NB4 (cell line): ENCODE measurements at regions not wholly inside any gene's neighbourhood (a gene's known extent, or its start where the extent isn't known, plus 50 kb on each side); places are given as distances from the start of the nearest gene placed in this dataset.
"Not testable (repeated sequence)": the region's sequence is repeated elsewhere in the genome, so short reads cannot be mapped to it uniquely, and the experiment has no call there.

Experiments
- DNase-seq: peaks from one replicate; pipeline ENCODE4 v3.0.0; 2010; ENCODE audit warnings: low read depth
- H3K4me3 ChIP-seq: one replicate; pipeline ENCODE4 v1.5.1; 2011; ENCODE audit warnings: mild to moderate bottlenecking, low read depth, low read length, moderate library complexity
- MYC ChIP-seq: IDR thresholded peaks from 2 replicates; pipeline ENCODE4 v1.6.1; 2011; ENCODE audit warnings: low read depth, low read length
- POLR2A ChIP-seq: IDR thresholded peaks from 2 replicates; pipeline ENCODE4 v1.6.1; 2011; ENCODE audit warnings: mild to moderate bottlenecking; ENCODE audit not compliant: insufficient read length; ENCODE audit errors: extremely low read depth
- TF ChIP-seq, protein P1 (sequence below): IDR thresholded peaks from one replicate; pipeline ENCODE4 v1.5.1; 2012; ENCODE audit warnings: low read depth, low read length
- TF ChIP-seq, protein P2 (sequence below): IDR thresholded peaks from 2 replicates; pipeline ENCODE4 v1.6.1; 2011; ENCODE audit warnings: low read depth, low read length

DNA sequence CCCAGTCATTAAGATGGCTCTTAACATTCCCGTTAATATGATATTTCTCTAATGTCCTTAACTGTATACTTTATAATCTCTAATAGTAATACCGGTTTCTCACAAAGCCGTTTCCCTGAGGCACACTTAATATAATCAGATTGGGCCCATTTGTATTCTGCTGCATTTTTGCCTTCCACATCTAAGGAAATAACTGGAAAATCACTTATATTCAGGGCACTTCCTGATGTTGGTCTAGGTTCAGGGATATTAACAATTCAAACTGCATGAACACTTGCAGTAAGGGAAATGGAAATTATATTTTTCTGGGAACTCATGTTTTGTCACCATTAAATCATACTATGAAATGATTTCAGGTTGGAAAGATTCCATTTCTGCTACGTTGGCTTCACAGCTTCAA is 119.8 kb downstream of the TPR start:
- H3K4me3 ChIP-seq = no peak overlapping the region
- DNase-seq = no peak
- TF ChIP-seq MYC = no peak

DNA sequence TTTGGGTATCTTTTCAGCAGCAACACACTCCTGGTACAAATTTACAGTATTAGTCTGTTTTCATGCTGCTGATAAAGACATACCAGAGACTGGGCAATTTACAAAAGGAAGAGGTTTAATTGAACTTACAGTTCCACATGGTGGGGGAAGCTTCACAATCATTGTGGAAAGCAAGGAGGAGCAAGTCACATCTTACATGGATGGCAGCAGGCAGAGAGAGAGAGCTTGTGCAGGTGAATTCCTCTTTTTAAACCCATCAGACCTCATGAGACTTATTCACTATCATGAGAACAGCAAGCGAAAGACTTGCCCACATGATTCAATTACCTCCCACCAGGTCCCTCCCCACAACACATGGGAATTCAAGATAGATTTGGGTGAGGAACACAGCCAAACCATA is 124.5 kb downstream of the TPR start:
- no peak for DNase-seq
- TF ChIP-seq, protein P1, sequence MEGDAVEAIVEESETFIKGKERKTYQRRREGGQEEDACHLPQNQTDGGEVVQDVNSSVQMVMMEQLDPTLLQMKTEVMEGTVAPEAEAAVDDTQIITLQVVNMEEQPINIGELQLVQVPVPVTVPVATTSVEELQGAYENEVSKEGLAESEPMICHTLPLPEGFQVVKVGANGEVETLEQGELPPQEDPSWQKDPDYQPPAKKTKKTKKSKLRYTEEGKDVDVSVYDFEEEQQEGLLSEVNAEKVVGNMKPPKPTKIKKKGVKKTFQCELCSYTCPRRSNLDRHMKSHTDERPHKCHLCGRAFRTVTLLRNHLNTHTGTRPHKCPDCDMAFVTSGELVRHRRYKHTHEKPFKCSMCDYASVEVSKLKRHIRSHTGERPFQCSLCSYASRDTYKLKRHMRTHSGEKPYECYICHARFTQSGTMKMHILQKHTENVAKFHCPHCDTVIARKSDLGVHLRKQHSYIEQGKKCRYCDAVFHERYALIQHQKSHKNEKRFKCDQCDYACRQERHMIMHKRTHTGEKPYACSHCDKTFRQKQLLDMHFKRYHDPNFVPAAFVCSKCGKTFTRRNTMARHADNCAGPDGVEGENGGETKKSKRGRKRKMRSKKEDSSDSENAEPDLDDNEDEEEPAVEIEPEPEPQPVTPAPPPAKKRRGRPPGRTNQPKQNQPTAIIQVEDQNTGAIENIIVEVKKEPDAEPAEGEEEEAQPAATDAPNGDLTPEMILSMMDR = no peak
- TF ChIP-seq, protein P2, sequence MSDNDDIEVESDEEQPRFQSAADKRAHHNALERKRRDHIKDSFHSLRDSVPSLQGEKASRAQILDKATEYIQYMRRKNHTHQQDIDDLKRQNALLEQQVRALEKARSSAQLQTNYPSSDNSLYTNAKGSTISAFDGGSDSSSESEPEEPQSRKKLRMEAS = no peak
- TF ChIP-seq MYC (no peak), POLR2A (no peak)
- no peak overlapping the region for H3K4me3 ChIP-seq

DNA sequence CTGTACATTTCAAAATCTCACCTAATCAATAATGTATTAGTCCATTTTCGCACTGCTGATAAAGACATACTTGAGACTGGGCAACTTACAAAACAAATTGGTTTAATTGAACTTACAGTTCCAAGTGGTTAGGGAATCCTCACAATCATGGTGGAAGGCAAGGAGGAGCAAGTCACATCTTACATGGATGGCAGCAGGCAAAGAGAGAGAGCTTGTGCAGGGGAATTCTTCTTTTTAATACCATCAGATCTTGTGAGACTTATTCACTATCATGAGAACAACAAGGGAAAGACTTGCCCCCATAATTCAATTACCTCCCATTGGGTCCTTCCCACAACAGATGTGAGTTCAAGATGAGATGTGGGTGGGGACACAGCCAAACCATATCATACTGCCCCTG is 126.4 kb downstream of the TPR start:
- not testable (repeated sequence) for H3K4me3 ChIP-seq, DNase-seq

DNA sequence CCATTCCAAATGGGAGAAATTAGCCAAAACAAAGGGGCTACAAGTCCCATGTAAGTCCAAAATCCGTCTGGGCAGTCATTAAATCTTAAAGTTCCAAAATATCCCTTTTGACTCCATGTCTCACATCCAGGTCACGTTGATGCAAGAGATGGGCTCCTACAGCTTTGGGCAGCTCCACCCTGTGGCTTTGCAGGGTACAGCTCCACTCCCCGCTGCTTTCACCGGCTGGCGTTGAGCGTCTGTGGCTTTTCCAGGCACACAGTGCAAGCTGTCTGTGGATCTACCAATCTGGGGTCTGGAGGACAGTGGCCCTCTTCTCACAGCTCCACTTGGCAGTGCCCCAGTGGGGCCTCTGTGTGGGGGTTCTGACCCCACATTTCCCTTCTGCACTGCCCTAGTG is 130.2 kb downstream of the TPR start:
- peak; percentile 14 for DNase-seq
- no peak overlapping the region for H3K4me3 ChIP-seq
- TF ChIP-seq, protein P2 = no peak
- TF ChIP-seq, protein P1 = peak; percentile 33
